B cell (primary cell): ENCODE measurements at regions not wholly inside any gene's neighbourhood (a gene's known extent, or its start where the extent isn't known, plus 50 kb on each side); places are given as distances from the start of the nearest gene placed in this dataset.

Source experiments
- ATAC-seq: fragments of 200-7000 bp; cut with Tn5 transposase; one replicate; pipeline ENCODE4 v1.10.0; 2021; ENCODE audit warnings: low read depth, mild to moderate bottlenecking, moderate number of reproducible peaks, moderate library complexity
- CTCF ChIA-PET: fragments of 350-600 bp; sonication (Branson Sonifier 250); formaldehyde crosslinking; loops from one replicate; lab custom pipeline; 2021; ENCODE audit warnings: antibody characterized with exemption, inconsistent platforms; lab: Charles Lee
- POLR2A ChIA-PET: fragments of 350-600 bp; sonication (Branson Sonifier 250); formaldehyde crosslinking; loops from one replicate; lab custom pipeline; 2021; ENCODE audit warnings: antibody characterized with exemption; lab: Charles Lee
- DNase-seq: peaks from one replicate; pipeline ENCODE4 v3.0.0; 2013
- H2AFZ ChIP-seq: 2 replicates; pipeline ENCODE4 v1.6.1; 2012; ENCODE audit warnings: mild to moderate bottlenecking, low read depth, low read length; ENCODE audit not compliant: insufficient read depth, poor library complexity, severe bottlenecking
- H3K27ac ChIP-seq, 2 donors: 1 replicate in 1 of 2; 2 replicates in 1 of 2; pipeline ENCODE4 v1.5.1; 2012 to 2013; ENCODE audit warnings: low read length in 2 of 2, mild to moderate bottlenecking in 2 of 2, moderate library complexity in 1 of 2
- H3K27me3 ChIP-seq, 4 experiments: fragments of 200-600 bp in 1 of 4; sonication (generic) in 1 of 4; replicated peaks in 1 of 4; 1 replicate in 2 of 4; 2 replicates in 2 of 4; pipeline versions ENCODE4 v1.6.1 to v1.7.0; 2013 to 2016; ENCODE audit warnings: low read length in 3 of 4, mild to moderate bottlenecking in 2 of 4, mixed read lengths in 1 of 4, moderate library complexity in 1 of 4; ENCODE audit not compliant: insufficient read depth in 4 of 4, control insufficient read depth in 3 of 4; ENCODE audit errors: control extremely low read depth in 1 of 4
- H3K36me3 ChIP-seq, 2 experiments: replicated peaks in 1 of 2; 1 replicate in 1 of 2; 2 replicates in 1 of 2; pipeline versions ENCODE4 v1.6.1 to v1.7.1; 2013; ENCODE audit warnings: low read length in 1 of 2; ENCODE audit not compliant: insufficient read depth in 2 of 2, control insufficient read depth in 1 of 2; ENCODE audit errors: control extremely low read depth in 1 of 2, extremely low read depth in 1 of 2
- H3K4me1 ChIP-seq, 2 donors: fragments of 200-600 bp in 1 of 2; sonication (generic) in 1 of 2; 1 replicate in 1 of 2; 2 replicates in 1 of 2; pipeline versions ENCODE4 v1.5.1 to v1.6.1; 2013 to 2017; ENCODE audit warnings: low read length in 2 of 2; ENCODE audit not compliant: control insufficient read depth in 2 of 2, insufficient read depth in 2 of 2
- H3K4me2 ChIP-seq: replicated peaks from 2 replicates; pipeline ENCODE3; 2012; ENCODE audit warnings: mild to moderate bottlenecking, low read depth, low read length; ENCODE audit not compliant: poor library complexity, severe bottlenecking
- H3K4me3 ChIP-seq, 5 experiments: fragments of 200-600 bp in 1 of 5; sonication (generic) in 1 of 5; 1 replicate in 3 of 5; 2 replicates in 2 of 5; pipeline versions ENCODE4 v1.5.1 to v1.7.0; 2011 to 2016; ENCODE audit warnings: low read length in 4 of 5, mild to moderate bottlenecking in 4 of 5, low read depth in 2 of 5, control low read depth in 1 of 5, moderate library complexity in 1 of 5; ENCODE audit not compliant: insufficient read depth in 1 of 5; ENCODE audit errors: control extremely low read depth in 1 of 5, extremely low read depth in 1 of 5
- H3K79me2 ChIP-seq: fragments of 200-600 bp; sonication (generic); one replicate; pipeline ENCODE4 v1.6.0; 2016; ENCODE audit warnings: low read length; ENCODE audit not compliant: control insufficient read depth, insufficient read depth
- H3K9ac ChIP-seq: fragments of 200-600 bp; sonication (generic); 2 replicates; pipeline ENCODE4 v1.6.1; 2017; ENCODE audit warnings: mild to moderate bottlenecking, low read length, moderate library complexity
- H3K9me3 ChIP-seq, 3 donors: one replicate each; pipeline versions ENCODE4 v1.6.1 to v1.7.1; 2013; ENCODE audit warnings: low read length in 2 of 3; ENCODE audit not compliant: control insufficient read depth in 2 of 3, insufficient read depth in 1 of 3; ENCODE audit errors: control extremely low read depth in 1 of 3
- H4K20me1 ChIP-seq: 2 replicates; pipeline ENCODE4 v1.6.0; 2012; ENCODE audit warnings: mild to moderate bottlenecking, low read length; ENCODE audit not compliant: insufficient read depth, control insufficient read depth, poor library complexity, severe bottlenecking
- H3K27ac Mint-ChIP-seq: one replicate; pipeline ENCODE4 v1.8.0; 2021; ENCODE audit warnings: mixed read lengths
- H3K27me3 Mint-ChIP-seq: one replicate; pipeline ENCODE4 v1.8.0; 2021; ENCODE audit warnings: mixed read lengths
- H3K4me1 Mint-ChIP-seq: one replicate; pipeline ENCODE4 v1.8.0; 2021; ENCODE audit warnings: mixed read lengths
- H3K4me3 Mint-ChIP-seq: one replicate; pipeline ENCODE4 v1.8.0; 2021; ENCODE audit warnings: mixed read lengths
- H3K9me3 Mint-ChIP-seq: one replicate; pipeline ENCODE4 v1.8.0; 2022; ENCODE audit warnings: mixed read lengths; ENCODE audit not compliant: insufficient read depth
- CTCF ChIP-seq: fragments of 200-600 bp; IDR thresholded peaks from one replicate; pipeline ENCODE4 v1.8.0; 2022; ENCODE audit warnings: antibody characterized with exemption, mild to moderate bottlenecking
- EZH2 ChIP-seq: IDR thresholded peaks from 2 replicates; pipeline ENCODE4 v1.6.1; 2012; ENCODE audit warnings: borderline replicate concordance, low read depth, mild to moderate bottlenecking, moderate library complexity, low read length; ENCODE audit not compliant: insufficient read depth, poor library complexity, severe bottlenecking
- WGBS: methylation state at CpG from one replicate; pipeline ENCODE4 v1.1.5; 2013; ENCODE audit warnings: missing lambda C conversion rate; ENCODE audit not compliant: insufficient coverage; 5-methylcytosine and 5-hydroxymethylcytosine counted together
- intact Hi-C: fragments of 100-400 bp; cut with micrococcal nuclease; formaldehyde crosslinking; loops from one replicate; pipeline ENCODE4 v1.10.0; 2022

GRCh38 chr2:183463821-183464220 lies 339.6 kb downstream of the NUP35 start:
- Mint-ChIP-seq H3K27me3 (no peaks in the 10 kb centered on the region), H3K9me3 (peaks cover 2% of the 10 kb centered on the region), H3K4me3 (no peak overlapping the region), H3K27ac (no peak overlapping the region), H3K4me1 (no peaks in the 10 kb centered on the region)
- H3K4me2 ChIP-seq = no peak overlapping the region
- no CpG with 5 or more reads among the region's 1 CpG for WGBS
- no peak for TF ChIP-seq CTCF
- no peak for TF ChIP-seq EZH2
- ATAC-seq (no peak), DNase-seq (no peak)
- H4K20me1 ChIP-seq = no peaks in the 10 kb centered on the region
- H2AFZ ChIP-seq = no peak overlapping the region
- intact Hi-C loops = no loop called here
- no peaks in the 10 kb centered on the region for H3K9me3 ChIP-seq
- no peak overlapping the region for H3K27ac ChIP-seq
- ChIA-PET POLR2A (no interaction called here), CTCF (no interaction called here)
- H3K27me3 ChIP-seq = no peaks in the 10 kb centered on the region
- H3K79me2 ChIP-seq = no peaks in the 10 kb centered on the region
- no peak overlapping the region for H3K9ac ChIP-seq
- no peaks in the 10 kb centered on the region for H3K36me3 ChIP-seq
- no peaks in the 10 kb centered on the region for H3K4me1 ChIP-seq
- H3K4me3 ChIP-seq = no peak overlapping the region

- DNase-seq (no peak), ATAC-seq (no peak)
- Histone ChIP-seq H3K27ac (no peak overlapping the region), H3K4me3 (no peak overlapping the region), H3K9me3 (peaks cover 0 to 3% (median 0%) of the 10 kb centered on the region in 3 donors), H4K20me1 (no peaks in the 10 kb centered on the region), H3K36me3 (no peaks in the 10 kb centered on the region), H3K4me1 (no peaks in the 10 kb centered on the region), H3K27me3 (no peaks in the 10 kb centered on the region), H3K79me2 (no peaks in the 10 kb centered on the region), H2AFZ (no peak overlapping the region), H3K4me2 (no peak overlapping the region), H3K9ac (no peak overlapping the region)
- Mint-ChIP-seq H3K4me1 (no peaks in the 10 kb centered on the region), H3K4me3 (no peak overlapping the region), H3K27ac (no peak overlapping the region), H3K27me3 (no peaks in the 10 kb centered on the region), H3K9me3 (peaks cover 6% of the 10 kb centered on the region)
- CTCF ChIA-PET = no interaction called here
- intact Hi-C loops = no loop called here
- no peak for TF ChIP-seq EZH2
- TF ChIP-seq CTCF = no peak
- POLR2A ChIA-PET = no interaction called here
These were observed 340.8 kb downstream of the NUP35 start for GRCh38 chr2:183465048-183465447.
